Natural killer cell treated with Interleukin-12 subunit alpha and Interleukin-12 subunit beta and Interleukin-15 and Interleukin-18, amount 100 ng/mL, for 72 hours (primary cell): ENCODE measurements at regions not wholly inside any gene's neighbourhood (a gene's known extent, or its start where the extent isn't known, plus 50 kb on each side); places are given as distances from the start of the nearest gene placed in this dataset.
"Not testable (repeated sequence)": the region's sequence is repeated elsewhere in the genome, so short reads cannot be mapped to it uniquely, and the experiment has no call there.

Source experiments
- ATAC-seq, 2 donors: fragments of 150-1000 bp; cut with Tn5 transposase in 1 of 2; sonication (Bioruptor Pico), chemical (Tn5 transposase) in 1 of 2; 2 replicates each; pipeline ENCODE4 v1.10.0; 2021
- DNase-seq: peaks from one replicate; pipeline ENCODE4 v3.0.0; 2022; ENCODE audit warnings: low spot score
- H3K27ac Mint-ChIP-seq, 2 donors: 1 replicate in 1 of 2; 2 replicates in 1 of 2; pipeline ENCODE4 v1.8.0; 2022; ENCODE audit warnings: mixed read lengths in 2 of 2, mild to moderate bottlenecking in 1 of 2, moderate library complexity in 1 of 2
- H3K27me3 Mint-ChIP-seq, 2 donors: 1 replicate in 1 of 2; 2 replicates in 1 of 2; pipeline ENCODE4 v1.8.0; 2022; ENCODE audit warnings: mixed read lengths in 2 of 2
- H3K36me3 Mint-ChIP-seq: one replicate; pipeline ENCODE4 v1.8.0; 2022; ENCODE audit warnings: mixed read lengths
- H3K4me1 Mint-ChIP-seq, 2 donors: 1 replicate in 1 of 2; 2 replicates in 1 of 2; pipeline ENCODE4 v1.8.0; 2022; ENCODE audit warnings: low read depth in 2 of 2, mixed read lengths in 2 of 2, mild to moderate bottlenecking in 1 of 2
- H3K4me3 Mint-ChIP-seq: one replicate; pipeline ENCODE4 v1.8.0; 2022; ENCODE audit warnings: mixed read lengths
- H3K9me3 Mint-ChIP-seq: 2 replicates; pipeline ENCODE4 v1.8.0; 2022; ENCODE audit warnings: mixed read lengths

GRCh38 chr2:126979039-126980003 lies 80.6 kb downstream of the TEX51 start:
- Mint-ChIP-seq H3K36me3 (no peaks in the 10 kb centered on the region), H3K27ac (no peak overlapping the region)
- no peak for ATAC-seq

GRCh38 chr2:126981476-126981875 lies 82.8 kb downstream of the TEX51 start:
- no peak for DNase-seq
- no peak overlapping the region for H3K4me3 Mint-ChIP-seq
- no peaks in the 10 kb centered on the region for H3K9me3 Mint-ChIP-seq
- no peaks in the 10 kb centered on the region for H3K36me3 Mint-ChIP-seq
- H3K4me1 Mint-ChIP-seq: no peaks in the 10 kb centered on the region
- H3K27ac Mint-ChIP-seq: no peak overlapping the region
- no peak for ATAC-seq
- peaks cover 5 to 11% of the 10 kb centered on the region in 2 donors for H3K27me3 Mint-ChIP-seq

More at GRCh38 chr2:126979039-126980003, 80.6 kb downstream of the TEX51 start:
- no peaks in the 10 kb centered on the region for H3K9me3 Mint-ChIP-seq
- H3K4me3 Mint-ChIP-seq: no peak overlapping the region
- no peak for DNase-seq
- H3K27me3 Mint-ChIP-seq: peaks cover 0 to 6% of the 10 kb centered on the region in 2 donors
- H3K4me1 Mint-ChIP-seq: no peaks in the 10 kb centered on the region

- H3K27me3 Mint-ChIP-seq: peaks cover 13 to 17% of the 10 kb centered on the region in 2 donors
Measured at GRCh38 chr2:126982935-126983334, 84.2 kb downstream of the TEX51 start.

GRCh38 chr2:126986631-126987187 lies 88.0 kb downstream of the TEX51 start:
- Mint-ChIP-seq H3K27ac (no peak overlapping the region), H3K27me3 (peaks cover 27 to 37% of the 10 kb centered on the region in 2 donors), H3K4me3 (no peak overlapping the region), H3K36me3 (no peaks in the 10 kb centered on the region), H3K4me1 (no peaks in the 10 kb centered on the region), H3K9me3 (no peaks in the 10 kb centered on the region)
- ATAC-seq (no peak), DNase-seq (no peak)

More at GRCh38 chr2:126982935-126983334, 84.2 kb downstream of the TEX51 start:
- ATAC-seq (no peak), DNase-seq (no peak)
- Mint-ChIP-seq H3K4me3 (no peak overlapping the region), H3K9me3 (no peaks in the 10 kb centered on the region), H3K36me3 (no peaks in the 10 kb centered on the region), H3K27ac (no peak overlapping the region), H3K4me1 (no peaks in the 10 kb centered on the region)

- H3K27ac Mint-ChIP-seq: no peak overlapping the region
- ATAC-seq (no peak), DNase-seq (no peak)
- H3K9me3 Mint-ChIP-seq: no peaks in the 10 kb centered on the region
- H3K4me1 Mint-ChIP-seq: no peaks in the 10 kb centered on the region
- H3K27me3 Mint-ChIP-seq: peaks cover 33 to 44% of the 10 kb centered on the region in 2 donors
- H3K4me3 Mint-ChIP-seq: no peak overlapping the region
- H3K36me3 Mint-ChIP-seq: no peaks in the 10 kb centered on the region
Measured at GRCh38 chr2:126988482-126988881, 89.8 kb downstream of the TEX51 start.

- DNase-seq, H3K9me3 Mint-ChIP-seq, H3K4me3 Mint-ChIP-seq, H3K36me3 Mint-ChIP-seq, H3K27ac Mint-ChIP-seq, ATAC-seq, H3K4me1 Mint-ChIP-seq: not testable (repeated sequence)
- H3K27me3 Mint-ChIP-seq: peaks cover 33 to 44% of the 10 kb centered on the region in 2 donors
Measured at GRCh38 chr2:126989064-126989463, 90.4 kb downstream of the TEX51 start.

DNA sequence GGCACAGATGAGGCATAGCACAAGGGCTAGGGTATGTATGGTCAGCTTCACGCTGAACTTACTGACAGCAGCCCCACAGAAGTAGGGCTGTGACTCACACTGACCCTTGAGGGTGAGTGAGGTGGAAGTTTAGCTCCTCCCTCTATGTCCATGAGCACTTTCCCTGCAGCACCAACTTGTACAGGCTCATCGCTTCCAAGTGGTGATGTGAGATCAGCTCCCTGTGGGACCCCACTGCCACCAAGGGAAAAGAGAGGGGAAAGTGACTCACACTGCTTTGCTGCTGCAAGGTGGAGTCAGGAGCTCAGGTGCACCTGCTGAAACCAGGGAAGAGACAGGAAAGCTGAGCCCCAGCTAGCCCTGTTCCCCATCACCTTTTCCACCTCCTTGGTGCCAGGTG lies 91.5 kb downstream of the TEX51 start:
- H3K36me3 Mint-ChIP-seq: no peaks in the 10 kb centered on the region
- H3K9me3 Mint-ChIP-seq: no peaks in the 10 kb centered on the region
- H3K27me3 Mint-ChIP-seq: peaks cover 33 to 44% of the 10 kb centered on the region in 2 donors
- no peak overlapping the region for H3K4me3 Mint-ChIP-seq
- DNase-seq (no peak), ATAC-seq (peak; percentile 24 to 31)
- H3K27ac Mint-ChIP-seq: no peak overlapping the region
- H3K4me1 Mint-ChIP-seq: no peaks in the 10 kb centered on the region

GRCh38 chr2:126990605-126991532 lies 92.2 kb downstream of the TEX51 start:
- Mint-ChIP-seq H3K36me3 (no peaks in the 10 kb centered on the region), H3K9me3 (no peaks in the 10 kb centered on the region), H3K27ac (no peak overlapping the region), H3K4me3 (no peak overlapping the region), H3K27me3 (peaks cover 30 to 44% of the 10 kb centered on the region in 2 donors), H3K4me1 (no peaks in the 10 kb centered on the region)
- no peak for DNase-seq
- ATAC-seq: no peak

GRCh38 chr2:126994340-126994777 lies 95.7 kb downstream of the TEX51 start:
- H3K9me3 Mint-ChIP-seq: no peaks in the 10 kb centered on the region

GRCh38 chr2:126995621-126996377 lies 97.1 kb downstream of the TEX51 start:
- Mint-ChIP-seq H3K27me3 (peaks cover 13 to 23% of the 10 kb centered on the region in 2 donors), H3K4me3 (no peak overlapping the region), H3K4me1 (peaks cover 0 to 2% of the 10 kb centered on the region in 2 donors), H3K27ac (no peak overlapping the region), H3K9me3 (no peaks in the 10 kb centered on the region), H3K36me3 (no peaks in the 10 kb centered on the region)
- DNase-seq: no peak
- ATAC-seq: peak in 1 of 2 donors; percentile 45

More at GRCh38 chr2:126994340-126994777, 95.7 kb downstream of the TEX51 start:
- H3K4me1 Mint-ChIP-seq: no peaks in the 10 kb centered on the region
- H3K27me3 Mint-ChIP-seq: peaks cover 21 to 36% of the 10 kb centered on the region in 2 donors
- no peak overlapping the region for H3K4me3 Mint-ChIP-seq
- no peak for ATAC-seq
- H3K36me3 Mint-ChIP-seq: no peaks in the 10 kb centered on the region
- H3K27ac Mint-ChIP-seq: no peak overlapping the region
- DNase-seq: no peak

GRCh38 chr2:126996378-126996699 lies 97.6 kb downstream of the TEX51 start:
- peaks cover 0 to 4% of the 10 kb centered on the region in 2 donors for H3K4me1 Mint-ChIP-seq
- peaks cover 13 to 22% of the 10 kb centered on the region in 2 donors for H3K27me3 Mint-ChIP-seq
- H3K27ac Mint-ChIP-seq: no peak overlapping the region
- no peaks in the 10 kb centered on the region for H3K9me3 Mint-ChIP-seq
- no peaks in the 10 kb centered on the region for H3K36me3 Mint-ChIP-seq
- ATAC-seq (no peak), DNase-seq (no peak)
- H3K4me3 Mint-ChIP-seq: no peak overlapping the region
